GM12873 (cell line): ENCODE measurements at regions not wholly inside any gene's neighbourhood (a gene's known extent, or its start where the extent isn't known, plus 50 kb on each side); places are given as distances from the start of the nearest gene placed in this dataset.

Experiments used
- CTCF ChIP-seq: IDR thresholded peaks from 2 replicates; pipeline ENCODE4 v1.5.1; 2012; ENCODE audit warnings: low read depth, mild to moderate bottlenecking, moderate library complexity, low read length, control low read depth; ENCODE audit not compliant: insufficient read depth; ENCODE audit errors: missing control alignments

- no peak for TF ChIP-seq CTCF
These were observed 107.1 kb downstream of the IDS start for GRCh38 chrX:149398027-149398426.

GRCh38 chrX:149392921-149393320 is 112.2 kb downstream of the IDS start:
- TF ChIP-seq CTCF = no peak

- TF ChIP-seq CTCF = no peak
These were observed 121.3 kb downstream of the IDS start for GRCh38 chrX:149383852-149384251.

- TF ChIP-seq CTCF = no peak
These were observed 130.4 kb downstream of the IDS start for GRCh38 chrX:149374751-149375150.

GRCh38 chrX:149372866-149373265 is 132.2 kb downstream of the IDS start:
- TF ChIP-seq CTCF = no peak

- TF ChIP-seq CTCF = no peak
These were observed 133.1 kb downstream of the IDS start for GRCh38 chrX:149371986-149372385.

- TF ChIP-seq CTCF = no peak
These were observed 135.0 kb downstream of the IDS start for GRCh38 chrX:149370097-149370496.
